Stimulated activated CD4-positive, alpha-beta T cell treated with anti-CD3 and anti-CD28 coated beads, Interleukin-4, amount 100 ng/mL, for 24 hours (primary cell): ENCODE measurements at regions not wholly inside any gene's neighbourhood (a gene's known extent, or its start where the extent isn't known, plus 50 kb on each side); places are given as distances from the start of the nearest gene placed in this dataset.
"Not testable (repeated sequence)": the region's sequence is repeated elsewhere in the genome, so short reads cannot be mapped to it uniquely, and the experiment has no call there.

Experiments
- DNase-seq: peaks from one replicate; pipeline ENCODE4 v3.0.0-alpha.2; 2020

GRCh38 chr11:87455180-87455579 lies 417.4 kb downstream of the TMEM135 start:
- DNase-seq, result no peak

- no peak for DNase-seq
These were observed 416.5 kb downstream of the TMEM135 start for GRCh38 chr11:87454241-87454640.

GRCh38 chr11:87453531-87454089 lies 415.9 kb downstream of the TMEM135 start:
- DNase-seq, result no peak

GRCh38 chr11:87452025-87452424 lies 414.3 kb downstream of the TMEM135 start:
- DNase-seq, result not testable (repeated sequence)

GRCh38 chr11:87451395-87451794 lies 413.7 kb downstream of the TMEM135 start:
- DNase-seq, result no peak

GRCh38 chr11:87447606-87448005 lies 409.9 kb downstream of the TMEM135 start:
- no peak for DNase-seq

- DNase-seq, result no peak
These were observed 407.3 kb downstream of the TMEM135 start for GRCh38 chr11:87444993-87445392.

- DNase-seq, result no peak
These were observed 406.0 kb downstream of the TMEM135 start for GRCh38 chr11:87443707-87444106.

- no peak for DNase-seq
These were observed 402.5 kb downstream of the TMEM135 start for GRCh38 chr11:87440076-87440770.

GRCh38 chr11:87438416-87438815 lies 400.7 kb downstream of the TMEM135 start:
- DNase-seq, result no peak

- DNase-seq, result no peak
These were observed 400.1 kb downstream of the TMEM135 start for GRCh38 chr11:87437844-87438223.

- DNase-seq, result no peak
These were observed 399.6 kb downstream of the TMEM135 start for GRCh38 chr11:87437133-87437843.

GRCh38 chr11:87432022-87432421 lies 394.3 kb downstream of the TMEM135 start:
- no peak for DNase-seq

GRCh38 chr11:87431392-87431791 lies 393.7 kb downstream of the TMEM135 start:
- no peak for DNase-seq

GRCh38 chr11:87430821-87431220 lies 393.1 kb downstream of the TMEM135 start:
- DNase-seq, result no peak

- no peak for DNase-seq
These were observed 392.3 kb downstream of the TMEM135 start for GRCh38 chr11:87429996-87430395.

GRCh38 chr11:87428266-87428665 lies 390.5 kb downstream of the TMEM135 start:
- no peak for DNase-seq

GRCh38 chr11:87425943-87426342 lies 388.2 kb downstream of the TMEM135 start:
- no peak for DNase-seq

- no peak for DNase-seq
These were observed 387.7 kb downstream of the TMEM135 start for GRCh38 chr11:87425391-87425790.

GRCh38 chr11:87423161-87423560 lies 385.4 kb downstream of the TMEM135 start:
- no peak for DNase-seq

GRCh38 chr11:87422566-87422965 lies 384.8 kb downstream of the TMEM135 start:
- no peak for DNase-seq

GRCh38 chr11:87421422-87421821 lies 383.7 kb downstream of the TMEM135 start:
- peak; percentile 29 for DNase-seq

- DNase-seq, result no peak
These were observed 380.2 kb downstream of the TMEM135 start for GRCh38 chr11:87417951-87418350.

GRCh38 chr11:87405843-87406242 lies 368.1 kb downstream of the TMEM135 start:
- DNase-seq, result no peak
